ENCODE measurements at regions not wholly inside any gene's neighbourhood (a gene's known extent, or its start where the extent isn't known, plus 50 kb on each side); places are given as distances from the start of the nearest gene placed in this dataset.

- TF ChIP-seq REST (IDR thresholded peaks at IDR 0.05) (no peak), KDM1A (IDR thresholded peaks at IDR 0.05; ENCODE audit: low read depth) (no peak), EP300 (IDR thresholded peaks at IDR 0.05) (no peak), ZC3H11A (IDR thresholded peaks at IDR 0.05) (no peak), FOSB (CRISPR knock-in tag; IDR thresholded peaks at IDR 0.05) (no peak), JUN (IDR thresholded peaks at IDR 0.05) (no peak), POLR2A (IDR thresholded peaks at IDR 0.05; ENCODE audit: low read length) (no peak), POLR2AphosphoS2 (conservative IDR thresholded peaks at IDR 0.05; ENCODE audit: low read length) (no peak), CBX2 (IDR thresholded peaks at IDR 0.05; ENCODE audit: borderline replicate concordance, low read depth) (no peak)
- TF ChIP-seq, protein P1, sequence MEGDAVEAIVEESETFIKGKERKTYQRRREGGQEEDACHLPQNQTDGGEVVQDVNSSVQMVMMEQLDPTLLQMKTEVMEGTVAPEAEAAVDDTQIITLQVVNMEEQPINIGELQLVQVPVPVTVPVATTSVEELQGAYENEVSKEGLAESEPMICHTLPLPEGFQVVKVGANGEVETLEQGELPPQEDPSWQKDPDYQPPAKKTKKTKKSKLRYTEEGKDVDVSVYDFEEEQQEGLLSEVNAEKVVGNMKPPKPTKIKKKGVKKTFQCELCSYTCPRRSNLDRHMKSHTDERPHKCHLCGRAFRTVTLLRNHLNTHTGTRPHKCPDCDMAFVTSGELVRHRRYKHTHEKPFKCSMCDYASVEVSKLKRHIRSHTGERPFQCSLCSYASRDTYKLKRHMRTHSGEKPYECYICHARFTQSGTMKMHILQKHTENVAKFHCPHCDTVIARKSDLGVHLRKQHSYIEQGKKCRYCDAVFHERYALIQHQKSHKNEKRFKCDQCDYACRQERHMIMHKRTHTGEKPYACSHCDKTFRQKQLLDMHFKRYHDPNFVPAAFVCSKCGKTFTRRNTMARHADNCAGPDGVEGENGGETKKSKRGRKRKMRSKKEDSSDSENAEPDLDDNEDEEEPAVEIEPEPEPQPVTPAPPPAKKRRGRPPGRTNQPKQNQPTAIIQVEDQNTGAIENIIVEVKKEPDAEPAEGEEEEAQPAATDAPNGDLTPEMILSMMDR (IDR thresholded peaks at IDR 0.05): no peak
- TF ChIP-seq, protein P2, sequence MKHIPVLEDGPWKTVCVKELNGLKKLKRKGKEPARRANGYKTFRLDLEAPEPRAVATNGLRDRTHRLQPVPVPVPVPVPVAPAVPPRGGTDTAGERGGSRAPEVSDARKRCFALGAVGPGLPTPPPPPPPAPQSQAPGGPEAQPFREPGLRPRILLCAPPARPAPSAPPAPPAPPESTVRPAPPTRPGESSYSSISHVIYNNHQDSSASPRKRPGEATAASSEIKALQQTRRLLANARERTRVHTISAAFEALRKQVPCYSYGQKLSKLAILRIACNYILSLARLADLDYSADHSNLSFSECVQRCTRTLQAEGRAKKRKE (CRISPR knock-in tag; IDR thresholded peaks at IDR 0.05; ENCODE audit: low read depth): no peak
These were observed 51.5 kb upstream of the NXT1 start for GRCh38 chr20:23298926-23299672.
